HEK293 (cell line): ENCODE measurements at regions not wholly inside any gene's neighbourhood (a gene's known extent, or its start where the extent isn't known, plus 50 kb on each side); places are given as distances from the start of the nearest gene placed in this dataset.
A peak's percentile ranks its signal among the peaks of the same experiment; 100 is the strongest.

Experiments used
- CTCF ChIA-PET: fragments of 350-600 bp; formaldehyde crosslinking; extraction: SDS; loops from one replicate; lab custom pipeline; 2021; ENCODE audit warnings: antibody characterized with exemption; lab: Yijun Ruan, JAX
- POLR2A ChIA-PET: fragments of 300-600 bp; formaldehyde crosslinking; extraction: SDS; loops from one replicate; lab custom pipeline; 2020; ENCODE audit warnings: antibody characterized with exemption, inconsistent platforms; lab: Yijun Ruan, JAX
- H3K27ac ChIP-seq: fragments of 200-500 bp; sonication (Bioruptor generic); 2 replicates; pipeline ENCODE4 v1.5.1; 2014; ENCODE audit warnings: low read depth, low read length, control low read depth, inconsistent platforms; ENCODE audit errors: extremely low read depth
- H3K36me3 ChIP-seq, 2 experiments: fragments of 200-500 bp in 1 of 2; sonication (Bioruptor generic) in 1 of 2; 1 replicate in 1 of 2; 2 replicates in 1 of 2; pipeline ENCODE4 v1.5.1; 2014 to 2017; ENCODE audit warnings: inconsistent platforms in 2 of 2, low read length in 2 of 2; ENCODE audit not compliant: control insufficient read depth in 2 of 2, insufficient read depth in 1 of 2
- H3K4me1 ChIP-seq: fragments of 200-500 bp; sonication (Bioruptor generic); 2 replicates; pipeline ENCODE4 v1.5.1; 2014; ENCODE audit warnings: mild to moderate bottlenecking, low read length, inconsistent platforms; ENCODE audit not compliant: control insufficient read depth, insufficient read depth
- H3K4me3 ChIP-seq: 2 replicates; pipeline ENCODE4 v1.5.1; 2011; ENCODE audit warnings: low read depth, mild to moderate bottlenecking, control low read depth, low read length, moderate library complexity
- H3K9me3 ChIP-seq: fragments of 200-500 bp; sonication (Bioruptor generic); 2 replicates; pipeline ENCODE4 v1.5.1; 2014; ENCODE audit warnings: low read depth, low read length, inconsistent platforms; ENCODE audit not compliant: control insufficient read depth, insufficient read depth
- HOXD13 ChIP-seq: sonication (generic); formaldehyde crosslinking; IDR thresholded peaks from 2 replicates; pipeline ENCODE4 v1.8.0; 2022; ENCODE audit warnings: missing genetic modification reagents, borderline replicate concordance
- SCRT1 ChIP-seq: fragments of 450-650 bp; formaldehyde crosslinking; IDR thresholded peaks from 2 replicates; pipeline ENCODE4 v1.5.1; 2016; ENCODE audit warnings: missing biosample characterization, missing genetic modification characterization, borderline replicate concordance
- ZBTB17 ChIP-seq: fragments of 450-650 bp; formaldehyde crosslinking; IDR thresholded peaks from 2 replicates; pipeline ENCODE4 v1.5.1; 2016; ENCODE audit warnings: missing biosample characterization, missing genetic modification characterization
- ZBTB20 ChIP-seq: fragments of 450-650 bp; formaldehyde crosslinking; IDR thresholded peaks from 2 replicates; pipeline ENCODE4 v1.5.1; 2016; ENCODE audit warnings: missing biosample characterization, missing genetic modification characterization
- ZBTB21 ChIP-seq: fragments of 450-650 bp; formaldehyde crosslinking; IDR thresholded peaks from 2 replicates; pipeline ENCODE4 v1.5.1; 2017; ENCODE audit warnings: missing biosample characterization, missing genetic modification characterization
- ZIC2 ChIP-seq: fragments of 450-650 bp; formaldehyde crosslinking; IDR thresholded peaks from 2 replicates; pipeline ENCODE4 v1.5.1; 2016; ENCODE audit warnings: missing biosample characterization, missing genetic modification characterization
- ZNF114 ChIP-seq: fragments of 450-650 bp; formaldehyde crosslinking; IDR thresholded peaks from 2 replicates; pipeline ENCODE4 v1.5.0; 2017; ENCODE audit warnings: missing biosample characterization, missing genetic modification characterization
- ZNF169 ChIP-seq: fragments of 450-650 bp; formaldehyde crosslinking; IDR thresholded peaks from 2 replicates; pipeline ENCODE4 v1.5.1; 2016; ENCODE audit warnings: missing biosample characterization, missing genetic modification characterization
- ZNF184 ChIP-seq: fragments of 450-650 bp; IDR thresholded peaks from 2 replicates; pipeline ENCODE4 v1.5.1; 2018; ENCODE audit warnings: missing biosample characterization, mild to moderate bottlenecking, missing genetic modification characterization
- ZNF266 ChIP-seq: fragments of 450-650 bp; formaldehyde crosslinking; IDR thresholded peaks from 2 replicates; pipeline ENCODE4 v1.5.1; 2016; ENCODE audit warnings: missing biosample characterization, missing genetic modification characterization, low read depth
- ZNF341 ChIP-seq: fragments of 450-650 bp; formaldehyde crosslinking; IDR thresholded peaks from 2 replicates; pipeline ENCODE4; 2016; ENCODE audit warnings: low read depth, missing biosample characterization, missing genetic modification characterization
- ZNF366 ChIP-seq: fragments of 450-650 bp; formaldehyde crosslinking; conservative IDR thresholded peaks from 2 replicates; pipeline ENCODE4 v1.5.1; 2016; ENCODE audit warnings: missing biosample characterization, missing genetic modification characterization
- ZNF37A ChIP-seq: fragments of 450-650 bp; IDR thresholded peaks from 2 replicates; pipeline ENCODE4 v1.5.1; 2018; ENCODE audit warnings: missing biosample characterization, missing genetic modification characterization
- ZNF391 ChIP-seq: fragments of 450-650 bp; formaldehyde crosslinking; IDR thresholded peaks from 2 replicates; pipeline ENCODE4 v1.5.1; 2016; ENCODE audit warnings: low read depth, missing biosample characterization, missing genetic modification characterization, borderline replicate concordance
- ZNF423 ChIP-seq: fragments of 450-650 bp; formaldehyde crosslinking; IDR thresholded peaks from 2 replicates; pipeline ENCODE4 v1.5.1; 2016; ENCODE audit warnings: missing biosample characterization, missing genetic modification characterization
- ZNF529 ChIP-seq: fragments of 450-650 bp; formaldehyde crosslinking; IDR thresholded peaks from 2 replicates; pipeline ENCODE4 v1.5.1; 2017; ENCODE audit warnings: missing genetic modification characterization, missing biosample characterization; ENCODE audit not compliant: insufficient replicate concordance
- ZNF596 ChIP-seq: fragments of 450-650 bp; IDR thresholded peaks from 2 replicates; pipeline ENCODE4 v1.5.0; 2018; ENCODE audit warnings: missing biosample characterization, mild to moderate bottlenecking, missing genetic modification characterization, moderate library complexity
- ZNF629 ChIP-seq: fragments of 450-650 bp; formaldehyde crosslinking; IDR thresholded peaks from 2 replicates; pipeline ENCODE4 v1.5.1; 2017; ENCODE audit warnings: missing biosample characterization, missing genetic modification characterization
- ZNF777 ChIP-seq: fragments of 450-650 bp; formaldehyde crosslinking; IDR thresholded peaks from 2 replicates; pipeline ENCODE4 v1.5.1; 2017; ENCODE audit warnings: missing biosample characterization, missing genetic modification characterization, borderline replicate concordance
- ZNF792 ChIP-seq: fragments of 450-650 bp; formaldehyde crosslinking; IDR thresholded peaks from 2 replicates; pipeline ENCODE4 v1.5.1; 2016; ENCODE audit warnings: missing biosample characterization, missing genetic modification characterization
- ZSCAN30 ChIP-seq: fragments of 450-650 bp; IDR thresholded peaks from 2 replicates; pipeline ENCODE4 v1.5.1; 2018; ENCODE audit warnings: missing biosample characterization, mild to moderate bottlenecking, missing genetic modification characterization, moderate library complexity
- TF ChIP-seq, protein P1 (sequence below): fragments of 450-650 bp; formaldehyde crosslinking; IDR thresholded peaks from 2 replicates; pipeline ENCODE4 v1.5.1; 2016; ENCODE audit warnings: missing biosample characterization, missing genetic modification characterization
- TF ChIP-seq, protein P2 (sequence below): fragments of 450-650 bp; formaldehyde crosslinking; IDR thresholded peaks from 2 replicates; pipeline ENCODE4 v1.5.1; 2017; ENCODE audit warnings: missing biosample characterization, missing genetic modification characterization
- TF ChIP-seq, protein P3 (sequence below): fragments of 450-650 bp; formaldehyde crosslinking; IDR thresholded peaks from 2 replicates; pipeline ENCODE4 v1.5.1; 2016; ENCODE audit warnings: missing biosample characterization, missing genetic modification characterization

DNA sequence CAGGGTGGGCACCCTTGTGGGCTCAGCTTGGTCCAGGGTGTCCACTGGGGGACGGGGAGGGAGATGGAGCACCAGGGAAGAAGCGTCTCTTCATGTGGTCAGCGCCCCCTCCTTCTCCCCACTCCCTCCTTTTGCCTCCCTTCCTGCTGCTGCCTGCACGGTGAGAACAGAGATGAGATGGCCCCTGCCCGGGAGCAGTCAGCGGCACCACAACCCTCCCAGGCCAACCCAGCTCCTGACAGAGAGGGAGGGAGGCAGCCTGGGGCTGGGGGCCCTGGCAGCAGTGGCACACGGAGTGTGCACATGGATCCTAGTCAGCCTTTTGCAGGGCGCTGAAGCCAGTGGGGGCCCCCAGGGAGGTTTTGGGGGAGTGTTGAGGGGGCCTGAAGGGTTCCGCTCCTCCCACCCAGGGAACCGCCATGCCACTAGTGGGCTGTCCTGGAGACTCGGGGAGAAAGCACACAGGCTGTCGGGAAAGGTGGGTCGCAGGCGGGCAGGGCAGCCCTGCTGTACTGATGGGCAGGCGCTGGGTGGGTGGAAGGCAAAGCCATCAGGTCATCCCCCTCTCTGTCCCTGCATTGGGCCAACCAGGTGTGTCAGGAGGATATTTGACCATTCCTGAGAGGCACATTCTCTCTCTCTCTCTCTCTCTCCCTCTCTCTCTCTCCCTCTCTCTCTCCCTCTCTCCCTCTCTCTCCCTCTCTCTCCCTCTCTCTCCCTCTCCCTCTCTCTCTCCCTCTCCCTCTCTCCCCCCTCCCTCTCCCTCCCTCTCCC is 94.3 kb upstream of the BHLHE23 start (continued):
- TF ChIP-seq ZBTB20 (peak; percentile 39; the same call in 1 of the 2 replicates), ZNF169 (tag by site-specific recombination) (0 out of 2 replicates have a peak, but pooled peaks have one; percentile 17), ZNF629 (tag by site-specific recombination) (no peak), ZNF366 (tag by site-specific recombination) (peak; percentile 38; the same call in 1 of the 2 replicates), ZNF423 (no peak), ZNF596 (tag by site-specific recombination) (peak; percentile 94), SCRT1 (tag by site-specific recombination) (no peak), ZSCAN30 (tag by site-specific recombination) (no peak), ZBTB17 (peak; percentile 60; the same call in 1 of the 2 replicates), ZNF184 (tag by site-specific recombination) (no peak), ZNF266 (tag by site-specific recombination) (no peak), HOXD13 (CRISPR knock-in tag) (no peak), ZBTB21 (no peak), ZNF114 (tag by site-specific recombination) (no peak), ZIC2 (tag by site-specific recombination) (peak; percentile 55), ZNF37A (tag by site-specific recombination) (no peak), ZNF792 (tag by site-specific recombination) (no peak), ZNF777 (tag by site-specific recombination) (no peak), ZNF391 (no peak), ZNF529 (tag by site-specific recombination) (no peak)
- TF ChIP-seq, protein P1, sequence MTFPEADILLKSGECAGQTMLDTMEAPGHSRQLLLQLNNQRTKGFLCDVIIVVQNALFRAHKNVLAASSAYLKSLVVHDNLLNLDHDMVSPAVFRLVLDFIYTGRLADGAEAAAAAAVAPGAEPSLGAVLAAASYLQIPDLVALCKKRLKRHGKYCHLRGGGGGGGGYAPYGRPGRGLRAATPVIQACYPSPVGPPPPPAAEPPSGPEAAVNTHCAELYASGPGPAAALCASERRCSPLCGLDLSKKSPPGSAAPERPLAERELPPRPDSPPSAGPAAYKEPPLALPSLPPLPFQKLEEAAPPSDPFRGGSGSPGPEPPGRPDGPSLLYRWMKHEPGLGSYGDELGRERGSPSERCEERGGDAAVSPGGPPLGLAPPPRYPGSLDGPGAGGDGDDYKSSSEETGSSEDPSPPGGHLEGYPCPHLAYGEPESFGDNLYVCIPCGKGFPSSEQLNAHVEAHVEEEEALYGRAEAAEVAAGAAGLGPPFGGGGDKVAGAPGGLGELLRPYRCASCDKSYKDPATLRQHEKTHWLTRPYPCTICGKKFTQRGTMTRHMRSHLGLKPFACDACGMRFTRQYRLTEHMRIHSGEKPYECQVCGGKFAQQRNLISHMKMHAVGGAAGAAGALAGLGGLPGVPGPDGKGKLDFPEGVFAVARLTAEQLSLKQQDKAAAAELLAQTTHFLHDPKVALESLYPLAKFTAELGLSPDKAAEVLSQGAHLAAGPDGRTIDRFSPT (tag by site-specific recombination): peak; percentile 16; the same call in 1 of the 2 replicates

DNA sequence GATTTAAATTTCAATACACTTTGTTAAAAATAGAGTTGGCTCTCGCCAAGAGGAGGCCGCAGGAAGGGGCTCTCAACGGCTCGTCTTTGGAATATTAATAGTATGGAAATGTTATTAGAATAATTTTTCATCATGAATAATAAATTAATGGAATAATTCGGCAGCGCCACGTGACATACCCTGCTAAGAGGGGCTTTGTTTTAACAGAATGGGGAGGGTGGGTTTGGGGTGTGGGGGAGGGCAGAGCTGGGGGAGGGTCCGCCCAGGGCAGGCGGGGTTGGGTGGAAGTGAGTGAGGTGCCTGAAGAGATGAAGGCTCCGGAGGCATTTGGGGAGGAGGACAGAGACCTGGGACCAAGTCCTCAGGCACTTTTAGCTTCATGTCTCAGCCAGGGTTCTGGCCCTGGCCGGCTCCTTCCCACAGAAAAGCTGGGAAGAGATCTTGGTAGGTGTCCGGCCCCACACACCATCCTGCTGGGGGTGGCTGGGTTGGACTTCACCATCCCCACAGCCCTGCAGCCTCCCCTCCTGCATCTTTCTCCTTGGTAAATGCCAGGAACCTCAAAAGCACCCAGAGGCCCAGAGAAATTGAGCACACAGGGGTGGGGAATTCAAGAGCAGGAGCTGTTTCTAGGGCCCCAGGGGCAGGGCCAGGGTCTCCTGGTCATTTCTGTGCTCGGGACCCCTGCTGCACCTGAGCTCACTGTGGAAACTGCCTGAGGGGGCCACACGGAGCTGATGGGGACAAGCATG is 93.6 kb upstream of the BHLHE23 start:
- Histone ChIP-seq H3K27ac (no peak overlapping the region), H3K36me3 (no peaks in the 10 kb centered on the region), H3K4me3 (no peak overlapping the region), H3K9me3 (no peaks in the 10 kb centered on the region), H3K4me1 (no peaks in the 10 kb centered on the region; the same call in 1 of the 2 replicates)
- ChIA-PET POLR2A (interaction anchor here (0.6 kb wide), 1 partner anchor 771 kb away, joined by 5 read pairs; no protein-coding TSS in a partner anchor), CTCF (interaction anchor here (0.5 to 1.1 kb wide), 2 partner anchors 42 to 44 kb away, joined by 3 to 7 read pairs; no protein-coding TSS in a partner anchor)
- TF ChIP-seq, protein P2, sequence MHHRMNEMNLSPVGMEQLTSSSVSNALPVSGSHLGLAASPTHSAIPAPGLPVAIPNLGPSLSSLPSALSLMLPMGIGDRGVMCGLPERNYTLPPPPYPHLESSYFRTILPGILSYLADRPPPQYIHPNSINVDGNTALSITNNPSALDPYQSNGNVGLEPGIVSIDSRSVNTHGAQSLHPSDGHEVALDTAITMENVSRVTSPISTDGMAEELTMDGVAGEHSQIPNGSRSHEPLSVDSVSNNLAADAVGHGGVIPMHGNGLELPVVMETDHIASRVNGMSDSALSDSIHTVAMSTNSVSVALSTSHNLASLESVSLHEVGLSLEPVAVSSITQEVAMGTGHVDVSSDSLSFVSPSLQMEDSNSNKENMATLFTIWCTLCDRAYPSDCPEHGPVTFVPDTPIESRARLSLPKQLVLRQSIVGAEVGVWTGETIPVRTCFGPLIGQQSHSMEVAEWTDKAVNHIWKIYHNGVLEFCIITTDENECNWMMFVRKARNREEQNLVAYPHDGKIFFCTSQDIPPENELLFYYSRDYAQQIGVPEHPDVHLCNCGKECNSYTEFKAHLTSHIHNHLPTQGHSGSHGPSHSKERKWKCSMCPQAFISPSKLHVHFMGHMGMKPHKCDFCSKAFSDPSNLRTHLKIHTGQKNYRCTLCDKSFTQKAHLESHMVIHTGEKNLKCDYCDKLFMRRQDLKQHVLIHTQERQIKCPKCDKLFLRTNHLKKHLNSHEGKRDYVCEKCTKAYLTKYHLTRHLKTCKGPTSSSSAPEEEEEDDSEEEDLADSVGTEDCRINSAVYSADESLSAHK: peak; percentile 74
- TF ChIP-seq ZNF341 (no peak), HOXD13 (CRISPR knock-in tag) (no peak)
- TF ChIP-seq, protein P3, sequence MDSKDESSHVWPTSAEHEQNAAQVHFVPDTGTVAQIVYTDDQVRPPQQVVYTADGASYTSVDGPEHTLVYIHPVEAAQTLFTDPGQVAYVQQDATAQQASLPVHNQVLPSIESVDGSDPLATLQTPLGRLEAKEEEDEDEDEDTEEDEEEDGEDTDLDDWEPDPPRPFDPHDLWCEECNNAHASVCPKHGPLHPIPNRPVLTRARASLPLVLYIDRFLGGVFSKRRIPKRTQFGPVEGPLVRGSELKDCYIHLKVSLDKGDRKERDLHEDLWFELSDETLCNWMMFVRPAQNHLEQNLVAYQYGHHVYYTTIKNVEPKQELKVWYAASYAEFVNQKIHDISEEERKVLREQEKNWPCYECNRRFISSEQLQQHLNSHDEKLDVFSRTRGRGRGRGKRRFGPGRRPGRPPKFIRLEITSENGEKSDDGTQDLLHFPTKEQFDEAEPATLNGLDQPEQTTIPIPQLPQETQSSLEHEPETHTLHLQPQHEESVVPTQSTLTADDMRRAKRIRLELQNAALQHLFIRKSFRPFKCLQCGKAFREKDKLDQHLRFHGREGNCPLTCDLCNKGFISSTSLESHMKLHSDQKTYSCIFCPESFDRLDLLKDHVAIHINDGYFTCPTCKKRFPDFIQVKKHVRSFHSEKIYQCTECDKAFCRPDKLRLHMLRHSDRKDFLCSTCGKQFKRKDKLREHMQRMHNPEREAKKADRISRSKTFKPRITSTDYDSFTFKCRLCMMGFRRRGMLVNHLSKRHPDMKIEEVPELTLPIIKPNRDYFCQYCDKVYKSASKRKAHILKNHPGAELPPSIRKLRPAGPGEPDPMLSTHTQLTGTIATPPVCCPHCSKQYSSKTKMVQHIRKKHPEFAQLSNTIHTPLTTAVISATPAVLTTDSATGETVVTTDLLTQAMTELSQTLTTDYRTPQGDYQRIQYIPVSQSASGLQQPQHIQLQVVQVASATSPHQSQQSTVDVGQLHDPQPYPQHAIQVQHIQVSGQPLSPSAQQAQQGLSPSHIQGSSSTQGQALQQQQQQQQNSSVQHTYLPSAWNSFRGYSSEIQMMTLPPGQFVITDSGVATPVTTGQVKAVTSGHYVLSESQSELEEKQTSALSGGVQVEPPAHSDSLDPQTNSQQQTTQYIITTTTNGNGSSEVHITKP (tag by site-specific recombination): peak; percentile 59; the same call in 1 of the 2 replicates
